Loucy (cell line): ENCODE measurements at regions not wholly inside any gene's neighbourhood (a gene's known extent, or its start where the extent isn't known, plus 50 kb on each side); places are given as distances from the start of the nearest gene placed in this dataset.

Experiments used
- H2AFZ ChIP-seq: fragments of 200-600 bp; sonication (generic); 2 replicates; pipeline ENCODE4 v1.6.0; 2016; ENCODE audit warnings: antibody characterized with exemption, mild to moderate bottlenecking, low read length, moderate library complexity
- H3F3A ChIP-seq: fragments of 200-600 bp; 2 replicates; pipeline ENCODE4 v1.6.0; 2016; ENCODE audit warnings: antibody characterized with exemption, low read depth, mild to moderate bottlenecking
- H3K27me3 ChIP-seq: fragments of 200-600 bp; sonication (generic); 2 replicates; pipeline ENCODE4 v1.6.1; 2014; ENCODE audit warnings: low read length, mild to moderate bottlenecking; ENCODE audit not compliant: insufficient read depth, poor library complexity, severe bottlenecking
- H3K36me3 ChIP-seq: fragments of 200-600 bp; sonication (generic); 2 replicates; pipeline ENCODE4 v1.6.1; 2016; ENCODE audit warnings: low read length; ENCODE audit not compliant: insufficient read depth
- H3K4me1 ChIP-seq: fragments of 200-600 bp; sonication (generic); 2 replicates; pipeline ENCODE4 v1.5.1; 2014; ENCODE audit warnings: low read length, mild to moderate bottlenecking; ENCODE audit not compliant: insufficient read depth, poor library complexity, severe bottlenecking
- H3K4me2 ChIP-seq: fragments of 200-600 bp; sonication (generic); 2 replicates; pipeline ENCODE4 v1.6.0; 2014; ENCODE audit warnings: antibody characterized with exemption, low read length, low read depth, mild to moderate bottlenecking; ENCODE audit not compliant: poor library complexity, severe bottlenecking
- H3K4me3 ChIP-seq: fragments of 200-600 bp; sonication (generic); 2 replicates; pipeline ENCODE4 v1.5.1; 2014; ENCODE audit warnings: low read length, mild to moderate bottlenecking, mixed read lengths; ENCODE audit not compliant: poor library complexity, severe bottlenecking
- H3K79me2 ChIP-seq: fragments of 200-600 bp; sonication (generic); 2 replicates; pipeline ENCODE4 v1.6.1; 2014; ENCODE audit warnings: low read length; ENCODE audit not compliant: insufficient read depth
- H3K9ac ChIP-seq: fragments of 200-600 bp; sonication (generic); 2 replicates; pipeline ENCODE4 v1.6.0; 2014; ENCODE audit warnings: mild to moderate bottlenecking, low read depth, low read length, moderate library complexity; ENCODE audit not compliant: poor library complexity, severe bottlenecking
- H3K9me2 ChIP-seq: fragments of 200-600 bp; sonication (generic); replicated peaks from 2 replicates; pipeline ENCODE4 v1.6.1; 2016; ENCODE audit warnings: low read depth, low read length, mixed read lengths
- H3K9me3 ChIP-seq: fragments of 200-600 bp; sonication (generic); 2 replicates; pipeline ENCODE4 v1.6.1; 2014; ENCODE audit warnings: mild to moderate bottlenecking, antibody characterized with exemption, low read length, low read depth; ENCODE audit not compliant: insufficient read depth
- H4K20me1 ChIP-seq: fragments of 200-600 bp; sonication (generic); 2 replicates; pipeline ENCODE4 v1.6.0; 2014; ENCODE audit warnings: antibody characterized with exemption, low read length, mild to moderate bottlenecking; ENCODE audit not compliant: insufficient read depth, poor library complexity, severe bottlenecking
- EZH2phosphoT487 ChIP-seq: fragments of 200-600 bp; IDR thresholded peaks from 2 replicates; pipeline ENCODE4 v1.6.1; 2018; ENCODE audit warnings: antibody characterized with exemption, mild to moderate bottlenecking, moderate library complexity, borderline replicate concordance
- TF ChIP-seq, protein P1 (sequence below): fragments of 200-600 bp; sonication (generic); conservative IDR thresholded peaks from 2 replicates; pipeline ENCODE4 v1.5.1; 2014; ENCODE audit warnings: mild to moderate bottlenecking, antibody characterized with exemption, low read length

DNA sequence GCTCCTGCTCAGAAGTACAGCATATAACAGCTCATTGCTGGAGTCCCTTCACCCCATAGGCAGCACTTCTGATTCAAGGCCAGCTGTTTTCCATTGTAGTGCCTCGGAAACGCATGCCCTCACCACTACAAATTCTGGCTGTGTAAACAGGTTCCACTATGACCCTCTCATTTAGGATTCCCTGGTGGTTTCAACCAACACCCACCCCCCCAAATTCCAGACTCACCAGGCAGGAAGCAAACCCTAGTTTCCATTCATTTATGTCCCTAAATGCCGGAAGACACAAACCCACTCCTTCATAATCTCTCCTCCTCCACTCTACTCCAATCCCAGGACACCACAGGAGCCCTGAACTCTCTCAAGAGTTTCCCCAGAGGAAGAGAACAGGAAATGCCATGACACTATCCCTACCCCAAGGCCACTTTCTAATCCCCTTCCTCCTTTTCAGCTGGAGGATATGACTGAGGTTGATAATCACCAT is 75.9 kb upstream of the TMPO start:
- Histone ChIP-seq H2AFZ (no peak overlapping the region), H3K4me1 (no peaks in the 10 kb centered on the region), H4K20me1 (no peaks in the 10 kb centered on the region), H3K79me2 (no peaks in the 10 kb centered on the region), H3K4me2 (no peak overlapping the region), H3K9me3 (no peaks in the 10 kb centered on the region), H3K27me3 (no peaks in the 10 kb centered on the region), H3K9ac (no peak overlapping the region), H3K4me3 (no peak overlapping the region), H3K9me2 (no peaks in the 10 kb centered on the region), H3K36me3 (no peaks in the 10 kb centered on the region), H3F3A (no peaks in the 10 kb centered on the region)
- TF ChIP-seq, protein P1, sequence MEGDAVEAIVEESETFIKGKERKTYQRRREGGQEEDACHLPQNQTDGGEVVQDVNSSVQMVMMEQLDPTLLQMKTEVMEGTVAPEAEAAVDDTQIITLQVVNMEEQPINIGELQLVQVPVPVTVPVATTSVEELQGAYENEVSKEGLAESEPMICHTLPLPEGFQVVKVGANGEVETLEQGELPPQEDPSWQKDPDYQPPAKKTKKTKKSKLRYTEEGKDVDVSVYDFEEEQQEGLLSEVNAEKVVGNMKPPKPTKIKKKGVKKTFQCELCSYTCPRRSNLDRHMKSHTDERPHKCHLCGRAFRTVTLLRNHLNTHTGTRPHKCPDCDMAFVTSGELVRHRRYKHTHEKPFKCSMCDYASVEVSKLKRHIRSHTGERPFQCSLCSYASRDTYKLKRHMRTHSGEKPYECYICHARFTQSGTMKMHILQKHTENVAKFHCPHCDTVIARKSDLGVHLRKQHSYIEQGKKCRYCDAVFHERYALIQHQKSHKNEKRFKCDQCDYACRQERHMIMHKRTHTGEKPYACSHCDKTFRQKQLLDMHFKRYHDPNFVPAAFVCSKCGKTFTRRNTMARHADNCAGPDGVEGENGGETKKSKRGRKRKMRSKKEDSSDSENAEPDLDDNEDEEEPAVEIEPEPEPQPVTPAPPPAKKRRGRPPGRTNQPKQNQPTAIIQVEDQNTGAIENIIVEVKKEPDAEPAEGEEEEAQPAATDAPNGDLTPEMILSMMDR, result no peak
- TF ChIP-seq EZH2phosphoT487, result no peak

DNA sequence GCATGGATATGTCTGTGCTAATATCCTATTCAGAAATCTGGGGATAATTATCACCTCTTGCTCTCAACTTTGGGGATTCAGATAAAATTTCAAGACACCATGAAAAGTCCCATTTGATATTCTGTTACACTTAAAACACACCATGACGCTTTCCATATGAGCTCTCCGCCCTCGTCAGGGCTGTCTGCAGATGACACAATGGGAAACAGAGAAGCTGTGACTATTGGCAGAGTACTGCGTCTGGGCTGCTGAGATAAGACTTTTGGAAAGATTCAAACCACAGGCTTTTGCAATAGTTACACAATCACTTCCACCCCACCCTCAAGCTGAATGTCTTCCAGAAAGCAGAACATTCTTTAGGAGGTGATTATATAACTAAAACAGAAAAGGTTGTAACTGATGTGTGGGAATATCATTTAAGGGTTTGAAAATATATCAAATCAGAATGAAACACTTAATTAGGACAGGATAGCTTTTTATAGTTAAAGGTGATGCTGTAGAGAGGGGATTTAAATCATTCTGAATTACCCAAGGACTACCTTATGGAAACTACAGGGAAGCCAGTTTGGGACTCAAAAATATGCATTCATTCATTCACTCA is 75.3 kb upstream of the TMPO start:
- Histone ChIP-seq H2AFZ (no peak overlapping the region), H3K36me3 (no peaks in the 10 kb centered on the region), H3K4me1 (no peaks in the 10 kb centered on the region), H3K79me2 (no peaks in the 10 kb centered on the region), H3K9ac (no peak overlapping the region), H3F3A (no peaks in the 10 kb centered on the region), H3K4me3 (no peak overlapping the region), H3K27me3 (no peaks in the 10 kb centered on the region), H4K20me1 (no peaks in the 10 kb centered on the region), H3K4me2 (no peak overlapping the region), H3K9me3 (no peaks in the 10 kb centered on the region), H3K9me2 (no peaks in the 10 kb centered on the region)
- no peak for TF ChIP-seq EZH2phosphoT487
- TF ChIP-seq, protein P1, result no peak

DNA sequence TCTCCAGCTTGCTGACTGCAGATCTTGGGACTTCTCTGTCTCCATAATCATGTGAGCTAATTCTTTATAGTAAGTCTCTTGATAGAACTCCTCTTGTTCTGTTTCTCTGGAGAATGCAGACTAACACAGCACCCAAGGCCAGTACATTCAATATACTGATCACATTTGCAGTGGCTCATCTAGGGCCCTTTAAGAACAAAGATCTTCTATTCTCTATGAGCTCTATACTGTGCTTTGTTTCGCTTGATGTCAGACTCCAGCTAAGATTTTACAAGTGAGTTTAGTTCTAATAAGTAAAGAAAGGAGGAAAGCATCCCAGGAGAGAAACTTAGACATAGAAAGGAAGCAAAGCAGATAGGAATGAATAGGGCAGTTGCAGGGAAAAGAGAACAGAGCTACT is 69.3 kb upstream of the TMPO start:
- no peak for TF ChIP-seq EZH2phosphoT487
- TF ChIP-seq, protein P1, result no peak
- no peaks in the 10 kb centered on the region for H3K9me3 ChIP-seq
- no peaks in the 10 kb centered on the region for H3K79me2 ChIP-seq
- no peak overlapping the region for H3K4me2 ChIP-seq
- H3K4me3 ChIP-seq, result no peak overlapping the region
- no peaks in the 10 kb centered on the region for H3F3A ChIP-seq
- H2AFZ ChIP-seq, result no peak overlapping the region
- no peaks in the 10 kb centered on the region for H4K20me1 ChIP-seq
- no peak overlapping the region for H3K9ac ChIP-seq
- H3K9me2 ChIP-seq, result no peaks in the 10 kb centered on the region
- no peaks in the 10 kb centered on the region for H3K27me3 ChIP-seq
- H3K4me1 ChIP-seq, result no peaks in the 10 kb centered on the region
- H3K36me3 ChIP-seq, result no peaks in the 10 kb centered on the region
